T-helper 2 cell treated with Interferon-gamma antibody and Interleukin-4, amounts not matched to agents 100 ng/mL and 5 ng/mL, for 36 hours (primary cell): ENCODE measurements at regions not wholly inside any gene's neighbourhood (a gene's known extent, or its start where the extent isn't known, plus 50 kb on each side); places are given as distances from the start of the nearest gene placed in this dataset.

Experiments
- intact Hi-C: fragments of 100-400 bp; cut with micrococcal nuclease; formaldehyde crosslinking; loops from one replicate; pipeline ENCODE4 v1.15.1; 2023

DNA sequence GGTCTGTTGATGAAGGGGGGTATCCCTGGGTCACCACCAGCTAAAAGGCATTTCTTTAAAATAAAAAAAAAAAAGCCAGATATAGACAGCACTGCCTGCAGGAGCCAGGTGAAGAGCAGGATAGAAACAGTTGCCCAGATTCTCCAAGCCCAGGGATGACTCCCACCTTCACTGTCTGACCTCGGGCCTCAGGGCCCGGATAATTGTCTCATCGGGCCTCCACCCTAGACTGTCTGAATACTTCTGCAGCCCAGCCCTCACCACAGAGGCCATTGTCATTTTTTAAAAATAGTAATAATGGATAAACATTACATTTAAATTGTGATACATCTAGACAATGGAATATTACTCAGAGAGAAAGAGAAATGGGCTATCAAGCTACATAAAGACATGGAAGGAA lies 92.8 kb upstream of the TNRC6C start:
- intact Hi-C loops: no loop called here

DNA sequence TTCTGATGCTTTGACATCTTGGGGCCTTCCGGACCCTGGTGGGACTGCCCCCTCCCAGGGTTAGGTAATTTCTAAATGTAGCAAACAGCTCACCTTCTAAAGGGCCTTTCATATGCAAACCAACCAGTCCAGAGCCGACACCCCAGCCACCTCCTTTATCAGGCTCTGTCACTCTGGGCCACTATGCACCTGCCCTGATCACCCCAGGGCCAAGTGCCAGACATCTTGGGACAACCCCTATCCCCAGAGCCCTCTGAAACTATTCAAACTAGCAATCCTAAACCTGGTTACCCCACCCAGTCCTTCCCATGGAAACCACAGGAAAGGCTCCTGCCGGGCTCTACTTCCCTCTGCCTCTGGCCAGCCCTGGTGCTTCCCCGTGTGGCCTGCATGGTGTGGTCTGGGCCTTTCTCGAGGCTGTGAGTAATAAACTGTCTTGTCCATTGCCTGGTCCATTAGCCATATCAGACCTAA lies 91.2 kb upstream of the TNRC6C start:
- intact Hi-C loops: no loop called here

DNA sequence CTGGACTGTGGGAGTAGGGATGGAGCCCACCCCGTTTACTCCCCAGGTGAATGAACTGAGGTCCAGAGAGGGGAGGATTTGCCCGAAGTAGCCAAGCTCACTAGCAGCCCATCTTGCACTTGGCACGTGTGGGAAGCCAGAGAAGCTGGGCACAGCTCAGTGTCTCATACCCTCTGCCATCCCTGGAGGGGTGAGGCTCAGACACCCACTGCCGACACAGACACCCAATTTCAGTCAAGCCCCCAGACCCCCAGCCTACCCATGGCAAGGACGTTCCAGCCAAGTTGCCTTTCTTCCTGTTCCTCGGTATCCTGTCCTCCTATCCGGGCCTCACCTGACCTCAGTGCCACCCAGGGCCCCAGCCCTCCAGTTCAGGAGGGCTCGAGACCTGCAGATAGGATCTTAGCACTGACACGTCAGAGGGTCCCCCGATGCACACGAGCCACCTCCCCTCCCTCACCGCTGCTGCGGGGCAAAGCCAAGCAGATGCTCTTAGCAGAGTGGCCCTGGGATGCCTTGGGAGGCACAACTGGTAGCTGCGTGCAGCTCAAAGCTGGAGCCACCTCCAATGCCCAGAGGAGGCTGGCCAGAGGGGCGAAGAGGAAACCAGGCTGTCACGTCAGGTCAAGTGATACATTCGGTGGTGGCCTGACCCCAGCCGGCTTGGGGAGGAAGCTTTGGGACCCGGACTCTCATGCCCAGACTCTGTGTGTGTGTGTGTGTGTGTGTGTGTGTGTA lies 90.4 kb upstream of the TNRC6C start:
- intact Hi-C loops: no loop called here

DNA sequence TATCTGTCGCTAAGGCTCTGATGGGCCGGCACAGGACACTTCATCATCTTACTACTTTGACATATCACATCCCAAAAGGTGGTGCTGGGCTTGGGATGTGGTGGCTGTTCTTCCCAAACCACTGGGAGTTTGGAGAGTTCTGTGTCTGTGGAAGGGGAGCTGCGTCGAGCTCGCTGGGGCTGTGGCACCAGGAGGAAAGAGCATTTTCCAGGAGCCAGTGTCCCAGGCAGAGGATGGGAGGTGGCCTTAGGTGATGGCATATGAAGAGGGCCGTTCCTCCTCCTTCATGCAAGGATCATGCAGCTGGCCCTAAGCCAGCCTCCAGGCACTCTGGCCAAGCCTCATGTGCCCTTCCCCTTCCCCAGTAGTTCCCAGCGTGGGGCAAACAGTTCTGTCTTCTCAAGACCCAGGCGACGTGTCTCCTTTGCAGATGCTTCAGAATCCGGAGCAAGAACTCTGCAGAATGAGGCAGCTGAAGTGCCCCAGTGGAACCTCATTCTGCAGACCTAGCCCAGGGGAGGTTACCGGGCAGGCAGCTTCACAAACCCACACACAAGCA lies 89.4 kb upstream of the TNRC6C start:
- intact Hi-C loops: no loop called here

DNA sequence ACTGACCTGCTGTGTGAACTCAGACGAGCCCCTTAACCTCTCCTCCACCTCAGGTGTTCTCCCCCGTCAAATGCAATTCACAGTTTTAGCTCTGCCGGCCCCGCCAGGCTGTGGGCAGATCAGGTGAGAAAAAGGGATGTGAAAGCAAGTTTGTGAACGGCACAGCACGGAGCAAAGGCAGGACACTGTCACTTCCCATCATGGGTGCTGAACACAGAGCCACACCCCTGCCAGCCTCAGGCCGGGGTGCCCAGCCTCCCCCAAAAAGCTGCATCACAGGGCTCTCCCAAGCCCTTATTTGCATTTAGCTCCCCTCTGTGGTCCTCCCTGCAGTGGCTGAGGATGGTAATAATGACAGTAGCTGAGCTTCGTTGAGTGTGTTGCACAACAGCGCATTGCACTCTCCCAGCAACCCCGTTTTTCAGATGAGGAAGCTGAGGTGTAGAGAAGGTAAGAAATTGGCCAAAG lies 88.8 kb upstream of the TNRC6C start:
- intact Hi-C loops: no loop called here

DNA sequence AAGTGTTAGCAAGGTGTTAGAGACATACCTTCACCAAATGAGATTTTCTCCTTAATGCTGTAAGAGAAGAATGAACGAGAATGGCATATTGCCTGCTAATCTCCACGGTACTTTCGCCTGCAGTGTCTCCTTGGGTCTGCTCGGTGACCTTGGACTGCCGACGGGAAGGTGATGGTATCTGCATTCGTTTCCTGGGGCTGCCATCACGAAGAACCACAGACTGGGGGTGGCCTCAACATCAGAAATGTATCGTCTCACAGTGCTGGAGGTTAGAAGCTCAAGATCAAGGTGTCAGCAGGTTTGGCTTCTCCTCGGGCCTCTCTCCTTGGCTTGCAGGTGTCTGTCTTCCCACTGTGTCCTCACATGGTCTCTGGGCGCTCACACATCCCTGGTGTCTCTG lies 86.3 kb upstream of the TNRC6C start:
- intact Hi-C loops: no loop called here

DNA sequence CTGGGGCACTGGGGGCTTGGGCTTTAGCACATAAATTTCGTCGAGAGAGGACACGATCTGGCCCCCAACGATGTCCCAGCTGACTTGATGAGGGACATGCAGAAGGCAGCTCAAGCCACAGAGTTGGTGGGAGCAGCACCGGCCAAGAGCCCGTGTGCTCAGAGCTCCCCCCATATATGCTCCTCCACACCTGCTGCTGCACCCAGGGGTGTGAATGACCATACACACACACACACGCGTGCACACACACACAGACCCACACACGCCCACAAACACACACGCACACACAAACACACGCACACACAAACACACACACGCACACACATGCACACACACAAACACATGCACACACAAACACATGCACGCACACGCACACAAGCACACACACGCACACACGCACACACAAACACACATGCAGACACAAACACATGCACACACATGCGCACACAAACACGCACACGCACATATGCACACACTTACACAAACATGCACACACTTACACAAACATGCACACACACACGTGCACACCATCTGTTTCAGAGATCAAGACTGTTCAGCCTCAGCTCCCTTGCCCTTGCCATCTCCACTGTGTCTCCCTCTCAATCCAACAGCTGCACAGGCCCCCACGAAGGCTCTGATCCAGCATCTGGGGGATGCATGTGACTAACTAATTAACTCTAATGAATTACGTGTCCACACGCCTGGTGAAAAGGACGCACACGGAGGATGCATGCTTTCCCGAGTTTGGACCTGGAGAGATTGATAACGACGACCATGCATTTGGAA lies 85.6 kb upstream of the TNRC6C start:
- intact Hi-C loops: no loop called here

DNA sequence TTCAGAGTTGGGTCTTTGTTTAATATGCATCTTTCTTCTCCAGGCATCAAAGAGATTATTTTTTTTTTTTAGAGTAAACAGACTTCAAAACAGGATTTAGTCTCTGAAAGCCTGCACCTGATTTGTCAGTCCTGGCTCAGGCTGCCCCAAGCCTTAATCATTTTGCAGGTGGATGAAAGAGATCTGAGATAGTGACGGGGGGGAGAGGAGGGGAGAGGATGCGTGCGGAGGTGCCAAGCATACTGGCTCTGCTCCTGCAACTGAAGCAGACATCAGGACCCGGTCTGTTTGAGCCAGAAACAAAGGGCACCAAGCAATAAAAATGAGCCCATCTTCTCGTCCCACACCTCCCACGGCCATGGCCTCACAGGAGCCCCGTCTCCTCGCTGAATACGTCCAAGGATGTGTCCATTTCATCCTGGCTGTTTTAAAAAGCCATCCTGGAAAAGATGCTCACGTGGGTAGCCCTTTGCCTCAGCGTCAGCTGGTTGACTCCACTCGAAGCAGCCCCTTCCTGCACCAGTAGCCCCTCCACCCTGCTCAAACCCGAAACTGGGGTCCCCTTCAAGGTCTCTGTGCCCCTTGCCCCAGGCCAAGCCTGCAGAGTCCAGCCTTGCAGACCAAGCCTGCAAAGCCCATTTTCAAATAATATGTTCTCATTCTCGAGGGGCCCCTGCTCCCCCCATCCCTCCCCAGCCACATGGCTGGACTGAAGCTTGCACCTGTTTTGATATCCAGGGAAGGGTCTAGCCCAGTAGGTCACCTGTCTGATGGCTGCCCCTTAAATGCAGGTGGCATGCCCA lies 84.8 kb upstream of the TNRC6C start:
- intact Hi-C loops: no loop called here

DNA sequence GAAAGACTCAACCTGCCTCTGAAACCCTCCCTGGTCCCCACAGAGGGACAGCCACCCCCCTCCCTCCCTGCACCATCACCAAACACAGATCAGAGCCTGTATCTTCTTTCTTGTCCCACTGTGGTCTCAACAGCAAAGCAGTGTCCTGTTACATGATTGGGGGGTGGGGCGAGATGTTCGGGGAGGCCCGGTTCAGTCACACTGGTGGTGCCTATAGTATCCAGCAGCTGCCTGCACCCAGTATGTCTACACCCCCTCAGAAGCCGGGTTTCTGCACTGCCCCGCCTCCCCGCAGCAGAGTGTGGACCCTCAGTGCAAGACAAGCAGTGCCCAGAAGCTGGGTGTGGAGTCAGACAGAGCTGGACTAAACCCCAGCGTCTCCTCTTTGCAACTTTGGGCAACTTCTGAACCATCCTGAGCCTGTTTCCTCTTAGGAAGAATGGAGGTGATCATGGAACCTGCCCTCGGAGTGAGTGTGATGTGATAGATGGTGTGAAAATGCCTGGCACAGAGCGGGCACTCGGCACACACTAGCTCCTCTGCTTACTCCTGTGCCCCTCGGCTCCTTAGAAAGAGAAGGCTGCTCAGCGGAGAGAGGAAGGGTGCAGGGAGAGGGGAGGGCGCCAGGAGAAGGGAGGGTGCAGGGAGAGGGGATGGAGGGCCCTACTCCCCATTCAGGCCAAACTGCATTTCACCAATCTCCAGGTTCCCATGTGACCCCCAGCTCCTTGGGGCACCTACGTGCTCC lies 84.0 kb upstream of the TNRC6C start:
- intact Hi-C loops: no loop called here

DNA sequence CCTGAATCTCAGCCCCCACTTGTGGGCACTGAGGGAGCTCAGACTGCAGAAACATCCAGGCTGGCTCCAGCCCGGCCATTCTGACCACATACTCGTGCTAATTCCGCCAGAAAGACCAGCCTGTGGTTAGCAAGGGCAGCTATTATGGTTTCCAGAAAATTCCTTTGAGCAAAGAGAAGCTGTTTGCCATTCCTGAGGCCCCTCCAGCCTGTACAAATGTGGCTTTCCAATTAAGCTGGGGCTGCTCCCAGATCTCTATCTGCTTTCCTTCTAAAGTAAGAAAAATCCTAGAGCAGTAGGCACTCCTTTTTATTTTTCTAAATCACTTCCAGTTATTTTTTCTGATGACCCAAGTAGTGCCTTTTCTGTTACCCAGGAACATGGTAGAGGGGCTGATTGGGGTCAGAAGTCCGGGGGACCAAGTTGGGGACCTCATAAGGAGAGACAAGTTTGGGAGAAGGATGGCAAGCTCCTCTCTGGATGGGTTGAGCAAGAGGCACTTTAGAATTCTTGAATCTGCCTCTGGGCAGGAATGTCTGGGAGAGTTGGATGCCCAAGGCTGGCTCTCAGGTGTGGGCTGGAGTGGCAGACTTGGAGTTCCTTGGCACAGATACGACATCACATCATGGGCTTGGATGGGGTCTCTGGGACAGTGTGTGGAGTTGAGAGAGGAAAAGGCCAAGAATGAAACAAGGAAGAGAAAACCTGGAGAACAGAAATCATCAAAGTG lies 83.3 kb upstream of the TNRC6C start:
- intact Hi-C loops: no loop called here

DNA sequence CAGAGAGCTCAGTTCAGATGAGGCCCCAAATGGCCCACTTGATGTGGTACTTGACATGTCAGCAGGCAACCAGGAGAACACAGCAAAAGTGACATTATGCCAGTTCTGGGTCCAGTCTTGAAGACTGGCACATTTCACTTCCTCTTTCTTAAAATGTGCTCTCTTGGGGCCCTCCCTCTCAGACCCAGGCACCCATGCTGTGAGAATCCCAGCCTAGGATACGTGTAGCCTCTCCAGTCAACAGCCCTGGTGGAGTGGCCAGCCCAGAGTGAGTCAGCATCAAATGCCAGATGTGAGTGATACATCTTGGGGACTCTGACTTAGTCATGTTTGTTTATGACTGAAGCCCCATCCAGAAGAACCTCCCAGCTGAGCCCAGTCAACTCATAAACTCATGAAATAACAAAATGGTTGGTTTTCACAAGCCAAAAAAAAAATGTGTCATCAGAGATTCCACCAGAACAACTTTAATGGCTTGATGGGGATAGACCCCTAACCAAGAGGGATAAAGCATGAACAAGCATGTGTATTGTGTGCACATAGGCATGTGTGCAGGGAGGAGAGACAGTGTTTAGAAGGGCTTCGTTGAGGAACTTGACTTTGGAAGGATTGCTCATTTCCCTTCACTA lies 82.5 kb upstream of the TNRC6C start:
- intact Hi-C loops: no loop called here

DNA sequence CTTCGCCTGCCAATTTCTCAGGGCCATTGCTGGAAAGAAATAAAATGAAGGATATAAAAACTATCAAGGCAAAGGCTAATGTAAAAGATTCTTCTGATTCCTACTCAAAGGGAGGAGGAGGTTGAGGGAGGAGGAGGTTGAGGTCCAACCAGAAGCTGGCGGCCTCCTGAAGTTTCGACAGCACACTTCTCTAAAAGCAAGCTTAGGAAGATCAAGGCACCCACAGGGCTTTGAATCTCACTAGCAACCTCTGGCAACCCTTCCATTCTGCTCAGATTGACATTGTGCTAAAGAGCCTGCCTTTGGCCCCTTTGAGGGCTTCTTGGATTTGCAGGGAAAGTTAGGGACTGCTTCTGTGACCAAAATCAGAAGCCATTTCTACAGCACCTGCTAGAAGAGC lies 81.5 kb upstream of the TNRC6C start:
- intact Hi-C loops: no loop called here

DNA sequence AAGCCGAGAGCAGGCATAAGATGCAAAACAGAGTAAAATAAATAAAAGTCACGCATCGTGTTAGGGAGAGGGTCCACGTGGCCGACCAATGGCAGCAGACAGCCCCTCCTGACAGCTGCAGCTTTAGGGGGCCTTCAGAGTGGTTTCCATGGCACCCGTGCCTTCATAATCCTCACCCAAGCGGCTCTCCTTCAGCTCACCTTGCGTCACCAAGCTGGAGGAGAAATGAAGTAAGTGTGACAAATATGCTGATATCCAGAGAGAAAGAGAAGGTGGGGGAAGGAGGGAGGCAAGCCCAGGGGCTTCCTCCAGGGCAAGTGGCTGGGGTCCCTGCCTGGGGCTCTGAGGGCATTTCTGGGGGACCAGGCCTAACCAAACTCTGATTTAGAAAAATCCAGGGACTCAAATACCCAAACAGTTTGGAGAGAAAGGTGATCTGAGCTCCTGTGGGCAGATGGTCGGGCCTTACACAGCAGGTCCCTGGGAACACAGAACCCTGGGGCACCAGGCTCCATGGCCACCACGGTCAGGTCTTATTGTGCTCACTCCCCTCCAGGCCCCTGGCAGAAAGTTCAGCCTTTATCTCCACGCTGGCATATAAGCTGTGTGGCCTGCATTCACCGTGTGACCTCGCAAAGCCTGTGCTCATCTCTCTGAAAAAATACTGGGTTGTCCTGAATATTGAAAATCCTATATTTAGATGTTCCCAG lies 80.7 kb upstream of the TNRC6C start:
- intact Hi-C loops: no loop called here

DNA sequence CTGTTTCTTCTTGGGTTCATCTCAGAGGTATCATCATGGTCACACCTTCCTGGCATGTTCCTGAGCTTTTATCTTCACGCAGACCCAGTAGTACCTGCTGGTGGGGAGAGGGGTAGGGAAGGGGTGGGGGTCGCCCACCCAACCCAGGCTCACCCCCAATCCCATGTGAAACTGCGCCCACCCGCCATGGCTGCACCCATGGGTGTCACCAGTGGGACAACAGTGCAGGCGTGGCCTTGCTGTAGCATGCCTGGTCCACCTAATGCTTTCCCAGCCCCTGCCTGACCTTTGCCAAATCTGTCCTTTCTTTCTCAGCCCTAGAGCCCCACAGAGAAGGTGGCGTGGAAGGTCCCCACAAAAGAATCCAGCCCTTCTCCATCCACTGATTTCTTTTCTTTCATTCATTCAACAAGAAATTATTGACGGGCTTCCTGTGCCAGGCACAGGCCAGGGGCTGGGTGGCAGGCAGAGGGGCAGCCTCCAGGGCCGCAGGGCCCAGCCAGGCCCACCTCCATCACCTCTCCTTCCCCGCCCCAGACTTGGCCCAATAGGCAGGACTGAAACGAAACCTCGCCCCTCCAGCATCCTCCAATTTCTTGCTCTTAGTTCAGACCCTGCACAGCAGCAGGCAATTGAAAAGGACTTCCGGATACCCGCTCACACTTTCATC lies 79.1 kb upstream of the TNRC6C start:
- intact Hi-C loops: no loop called here

DNA sequence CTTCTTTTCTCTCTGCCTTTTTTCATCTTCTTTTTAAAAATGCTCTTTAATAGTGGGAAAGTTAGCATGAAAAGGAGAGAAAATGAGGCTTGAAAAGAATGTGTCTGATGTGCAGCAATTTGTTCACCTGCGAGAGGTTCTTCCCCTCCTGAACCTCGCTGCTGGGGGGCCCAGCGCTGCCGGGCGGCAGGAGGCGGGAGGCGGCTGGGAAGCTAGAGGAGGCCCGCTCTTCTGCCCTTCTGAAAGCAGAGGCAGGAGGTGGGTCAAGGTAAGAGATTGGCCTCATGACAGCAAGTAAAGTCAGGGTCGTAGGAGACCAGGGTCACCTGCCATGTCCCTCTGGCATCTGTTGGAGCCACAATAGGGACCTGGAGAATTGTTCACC lies 78.6 kb upstream of the TNRC6C start:
- intact Hi-C loops: loop anchor here (2.0 to 10.0 kb wide), 3 partner anchors 37 to 435 kb away; partner anchors contain the start of gene TNRC6C

DNA sequence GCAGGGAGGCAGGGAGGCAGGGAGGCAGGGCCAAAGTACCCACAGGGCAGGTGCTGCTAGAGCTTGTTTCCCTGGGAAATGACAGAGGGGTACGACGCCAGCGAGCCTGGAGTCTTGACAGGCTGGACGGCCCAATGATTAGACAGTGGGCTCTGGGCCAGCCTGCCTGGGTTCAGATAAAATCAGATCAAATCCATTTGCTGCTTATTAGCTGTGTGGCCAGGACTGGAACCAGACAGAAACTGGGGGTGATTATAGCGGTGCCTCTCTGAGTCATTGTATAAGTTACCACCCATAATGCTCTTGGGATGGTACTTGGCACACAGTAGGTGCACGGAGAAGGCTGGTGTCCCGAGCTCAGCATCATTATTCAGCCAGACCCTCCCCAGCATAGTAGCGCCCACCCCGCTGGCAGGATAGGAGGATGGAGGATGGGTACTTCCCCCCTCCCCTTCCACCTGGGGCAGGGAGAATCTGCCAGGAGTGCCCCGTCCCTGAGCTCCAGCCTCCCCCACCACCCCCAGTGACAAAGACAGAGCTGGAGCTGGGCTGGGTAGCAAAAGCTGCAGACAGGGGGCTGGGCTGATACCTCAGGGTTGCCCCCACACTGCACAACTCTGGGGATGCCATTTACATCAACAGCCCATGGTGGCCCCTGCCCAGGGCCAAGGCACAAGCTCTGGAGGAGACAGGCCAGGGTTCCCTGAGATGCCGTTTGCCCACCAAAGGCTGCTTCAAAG lies 77.6 kb upstream of the TNRC6C start:
- intact Hi-C loops: loop anchor here (2.0 to 10.0 kb wide), 3 partner anchors 38 to 436 kb away; partner anchors contain the start of gene TNRC6C

DNA sequence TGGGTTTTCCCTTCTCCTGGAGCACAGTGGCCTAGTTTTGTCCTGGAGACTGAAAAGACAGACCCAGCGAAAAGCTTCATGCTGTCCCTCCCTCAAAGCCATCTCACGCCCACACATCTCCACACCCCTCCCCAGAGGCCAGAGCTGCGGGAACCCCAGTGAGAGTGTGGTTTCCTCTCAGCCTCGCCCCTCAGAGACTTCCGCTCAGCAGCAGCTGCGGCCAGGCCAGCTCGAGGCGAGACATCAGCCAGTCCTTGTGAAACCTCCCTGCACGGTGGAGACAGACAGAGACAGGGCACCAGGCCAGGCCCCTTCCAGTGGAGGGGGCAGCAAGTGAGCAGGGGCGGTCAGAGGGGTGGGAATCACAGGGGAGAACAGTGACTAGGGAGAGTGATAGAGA lies 77.0 kb upstream of the TNRC6C start:
- intact Hi-C loops: loop anchor here (2.0 to 10.0 kb wide), 3 partner anchors 39 to 437 kb away; partner anchors contain the start of gene TNRC6C
